Breast epithelium (tissue), 4 donors: ENCODE measurements at regions not wholly inside any gene's neighbourhood (a gene's known extent, or its start where the extent isn't known, plus 50 kb on each side); places are given as distances from the start of the nearest gene placed in this dataset.

Experiments
- DNase-seq, 2 donors: peaks; one replicate each; pipeline ENCODE4 v3.0.0-alpha.2; 2019; ENCODE audit warnings: low spot score in 2 of 2
- H3K27ac ChIP-seq, 2 donors: fragments of 200-600 bp; sonication (generic) in 1 of 2; one replicate each; pipeline ENCODE4 v1.5.1; 2016 to 2019; ENCODE audit warnings: mild to moderate bottlenecking in 1 of 2
- H3K27me3 ChIP-seq, 2 donors: fragments of 200-600 bp; sonication (generic) in 1 of 2; one replicate each; pipeline versions ENCODE4 v1.5.1 to v1.6.0; 2017 to 2019; ENCODE audit warnings: control low read depth in 1 of 2, mild to moderate bottlenecking in 1 of 2
- H3K36me3 ChIP-seq: fragments of 200-600 bp; one replicate; pipeline ENCODE4 v1.5.1; 2019
- H3K4me1 ChIP-seq, 2 donors: fragments of 200-600 bp; sonication (generic); one replicate each; pipeline ENCODE4 v1.5.1; 2016 to 2019; ENCODE audit warnings: control low read depth in 1 of 2
- H3K4me3 ChIP-seq, 3 donors: fragments of 200-600 bp; sonication (generic); 1 replicate in 2 of 3; 2 replicates in 1 of 3; pipeline ENCODE4 v1.5.1; 2016 to 2019; ENCODE audit warnings: mild to moderate bottlenecking in 3 of 3, moderate library complexity in 2 of 3
- H3K9me3 ChIP-seq, 2 donors: fragments of 200-600 bp; sonication (generic) in 1 of 2; one replicate each; pipeline ENCODE4 v1.5.1; 2016 to 2019; ENCODE audit warnings: control low read depth in 1 of 2
- CTCF ChIP-seq, 3 donors: fragments of 450-650 bp; IDR thresholded peaks; one replicate each; pipeline ENCODE4 v1.5.1; 2016 to 2017; ENCODE audit warnings: antibody characterized with exemption in 3 of 3, mild to moderate bottlenecking in 3 of 3, moderate library complexity in 3 of 3
- POLR2A ChIP-seq: fragments of 450-650 bp; IDR thresholded peaks from one replicate; pipeline ENCODE4 v1.6.1; 2016; ENCODE audit warnings: antibody characterized with exemption, mild to moderate bottlenecking, moderate library complexity
- POLR2AphosphoS5 ChIP-seq, 3 donors: sonication (generic); formaldehyde crosslinking; IDR thresholded peaks; one replicate each; pipeline ENCODE4 v1.6.1; 2017; ENCODE audit warnings: antibody characterized with exemption in 3 of 3
- intact Hi-C: fragments of 100-400 bp; cut with DNase I; formaldehyde crosslinking; loops from one replicate; pipeline ENCODE4 v1.15.1; 2023; ENCODE audit warnings: low total_unique reads

- Histone ChIP-seq H3K27ac (no peak overlapping the region), H3K4me3 (no peak overlapping the region), H3K9me3 (no peaks in the 10 kb centered on the region), H3K4me1 (no peaks in the 10 kb centered on the region), H3K27me3 (no peaks in the 10 kb centered on the region), H3K36me3 (no peaks in the 10 kb centered on the region)
- no peak for DNase-seq
- intact Hi-C loops = no loop called here
- TF ChIP-seq POLR2AphosphoS5 (IDR thresholded peaks at IDR 0.05) = no peak
- no peak for TF ChIP-seq POLR2A
- no peak for TF ChIP-seq CTCF (IDR thresholded peaks at IDR 0.05)
Measured at GRCh38 chr6:147009358-147009757, 194.9 kb upstream of the STXBP5 start.

GRCh38 chr6:147015674-147016073, 188.5 kb upstream of the STXBP5 start:
- intact Hi-C loops = no loop called here
- no peak for DNase-seq
- H3K27ac ChIP-seq = no peak overlapping the region
- H3K36me3 ChIP-seq = no peaks in the 10 kb centered on the region
- TF ChIP-seq CTCF (IDR thresholded peaks at IDR 0.05) = no peak
- no peak for TF ChIP-seq POLR2AphosphoS5 (IDR thresholded peaks at IDR 0.05)
- TF ChIP-seq POLR2A = no peak
- H3K4me3 ChIP-seq = no peak overlapping the region
- no peaks in the 10 kb centered on the region for H3K9me3 ChIP-seq
- no peaks in the 10 kb centered on the region for H3K4me1 ChIP-seq
- H3K27me3 ChIP-seq = no peaks in the 10 kb centered on the region

GRCh38 chr6:147016440-147016839, 187.8 kb upstream of the STXBP5 start:
- no peak for DNase-seq
- Histone ChIP-seq H3K4me3 (no peak overlapping the region), H3K27ac (no peak overlapping the region), H3K36me3 (no peaks in the 10 kb centered on the region), H3K9me3 (no peaks in the 10 kb centered on the region), H3K27me3 (no peaks in the 10 kb centered on the region), H3K4me1 (no peaks in the 10 kb centered on the region)
- TF ChIP-seq POLR2A = no peak
- no peak for TF ChIP-seq CTCF (IDR thresholded peaks at IDR 0.05)
- no peak for TF ChIP-seq POLR2AphosphoS5 (IDR thresholded peaks at IDR 0.05)
- intact Hi-C loops = no loop called here

GRCh38 chr6:147017153-147017552, 187.1 kb upstream of the STXBP5 start:
- TF ChIP-seq CTCF (IDR thresholded peaks at IDR 0.05) (no peak), POLR2AphosphoS5 (IDR thresholded peaks at IDR 0.05) (no peak)
- DNase-seq = no peak
- Histone ChIP-seq H3K27me3 (no peaks in the 10 kb centered on the region), H3K36me3 (no peaks in the 10 kb centered on the region), H3K4me3 (no peak overlapping the region), H3K4me1 (no peaks in the 10 kb centered on the region), H3K9me3 (no peaks in the 10 kb centered on the region), H3K27ac (no peak overlapping the region)
- intact Hi-C loops = no loop called here

- DNase-seq = no peak
- no peaks in the 10 kb centered on the region for H3K27me3 ChIP-seq
- no peak overlapping the region for H3K27ac ChIP-seq
- no peaks in the 10 kb centered on the region for H3K9me3 ChIP-seq
- H3K36me3 ChIP-seq = no peaks in the 10 kb centered on the region
- intact Hi-C loops = no loop called here
- H3K4me3 ChIP-seq = no peak overlapping the region
- no peak for TF ChIP-seq POLR2A
- no peak for TF ChIP-seq CTCF (IDR thresholded peaks at IDR 0.05)
- TF ChIP-seq POLR2AphosphoS5 (IDR thresholded peaks at IDR 0.05) = no peak
- no peaks in the 10 kb centered on the region for H3K4me1 ChIP-seq
Measured at GRCh38 chr6:147019001-147019400, 185.2 kb upstream of the STXBP5 start.
